B cell (primary cell): ENCODE measurements at regions not wholly inside any gene's neighbourhood (a gene's known extent, or its start where the extent isn't known, plus 50 kb on each side); places are given as distances from the start of the nearest gene placed in this dataset.

Experiments
- ATAC-seq: fragments of 200-7000 bp; cut with Tn5 transposase; one replicate; pipeline ENCODE4 v1.10.0; 2021; ENCODE audit warnings: low read depth, mild to moderate bottlenecking, moderate number of reproducible peaks, moderate library complexity
- CTCF ChIA-PET: fragments of 350-600 bp; sonication (Branson Sonifier 250); formaldehyde crosslinking; loops from one replicate; lab custom pipeline; 2021; ENCODE audit warnings: antibody characterized with exemption, inconsistent platforms; lab: Charles Lee
- POLR2A ChIA-PET: fragments of 350-600 bp; sonication (Branson Sonifier 250); formaldehyde crosslinking; loops from one replicate; lab custom pipeline; 2021; ENCODE audit warnings: antibody characterized with exemption; lab: Charles Lee
- DNase-seq: peaks from one replicate; pipeline ENCODE4 v3.0.0; 2013
- H2AFZ ChIP-seq: 2 replicates; pipeline ENCODE4 v1.6.1; 2012; ENCODE audit warnings: mild to moderate bottlenecking, low read depth, low read length; ENCODE audit not compliant: insufficient read depth, poor library complexity, severe bottlenecking
- H3K27ac ChIP-seq, 2 donors: 1 replicate in 1 of 2; 2 replicates in 1 of 2; pipeline ENCODE4 v1.5.1; 2012 to 2013; ENCODE audit warnings: low read length in 2 of 2, mild to moderate bottlenecking in 2 of 2, moderate library complexity in 1 of 2
- H3K27me3 ChIP-seq, 4 experiments: fragments of 200-600 bp in 1 of 4; sonication (generic) in 1 of 4; replicated peaks in 1 of 4; 1 replicate in 2 of 4; 2 replicates in 2 of 4; pipeline versions ENCODE4 v1.6.1 to v1.7.0; 2013 to 2016; ENCODE audit warnings: low read length in 3 of 4, mild to moderate bottlenecking in 2 of 4, mixed read lengths in 1 of 4, moderate library complexity in 1 of 4; ENCODE audit not compliant: insufficient read depth in 4 of 4, control insufficient read depth in 3 of 4; ENCODE audit errors: control extremely low read depth in 1 of 4
- H3K36me3 ChIP-seq, 2 experiments: replicated peaks in 1 of 2; 1 replicate in 1 of 2; 2 replicates in 1 of 2; pipeline versions ENCODE4 v1.6.1 to v1.7.1; 2013; ENCODE audit warnings: low read length in 1 of 2; ENCODE audit not compliant: insufficient read depth in 2 of 2, control insufficient read depth in 1 of 2; ENCODE audit errors: control extremely low read depth in 1 of 2, extremely low read depth in 1 of 2
- H3K4me1 ChIP-seq, 2 donors: fragments of 200-600 bp in 1 of 2; sonication (generic) in 1 of 2; 1 replicate in 1 of 2; 2 replicates in 1 of 2; pipeline versions ENCODE4 v1.5.1 to v1.6.1; 2013 to 2017; ENCODE audit warnings: low read length in 2 of 2; ENCODE audit not compliant: control insufficient read depth in 2 of 2, insufficient read depth in 2 of 2
- H3K4me2 ChIP-seq: replicated peaks from 2 replicates; pipeline ENCODE3; 2012; ENCODE audit warnings: mild to moderate bottlenecking, low read depth, low read length; ENCODE audit not compliant: poor library complexity, severe bottlenecking
- H3K4me3 ChIP-seq, 5 experiments: fragments of 200-600 bp in 1 of 5; sonication (generic) in 1 of 5; 1 replicate in 3 of 5; 2 replicates in 2 of 5; pipeline versions ENCODE4 v1.5.1 to v1.7.0; 2011 to 2016; ENCODE audit warnings: low read length in 4 of 5, mild to moderate bottlenecking in 4 of 5, low read depth in 2 of 5, control low read depth in 1 of 5, moderate library complexity in 1 of 5; ENCODE audit not compliant: insufficient read depth in 1 of 5; ENCODE audit errors: control extremely low read depth in 1 of 5, extremely low read depth in 1 of 5
- H3K79me2 ChIP-seq: fragments of 200-600 bp; sonication (generic); one replicate; pipeline ENCODE4 v1.6.0; 2016; ENCODE audit warnings: low read length; ENCODE audit not compliant: control insufficient read depth, insufficient read depth
- H3K9ac ChIP-seq: fragments of 200-600 bp; sonication (generic); 2 replicates; pipeline ENCODE4 v1.6.1; 2017; ENCODE audit warnings: mild to moderate bottlenecking, low read length, moderate library complexity
- H3K9me3 ChIP-seq, 3 donors: one replicate each; pipeline versions ENCODE4 v1.6.1 to v1.7.1; 2013; ENCODE audit warnings: low read length in 2 of 3; ENCODE audit not compliant: control insufficient read depth in 2 of 3, insufficient read depth in 1 of 3; ENCODE audit errors: control extremely low read depth in 1 of 3
- H4K20me1 ChIP-seq: 2 replicates; pipeline ENCODE4 v1.6.0; 2012; ENCODE audit warnings: mild to moderate bottlenecking, low read length; ENCODE audit not compliant: insufficient read depth, control insufficient read depth, poor library complexity, severe bottlenecking
- H3K27ac Mint-ChIP-seq: one replicate; pipeline ENCODE4 v1.8.0; 2021; ENCODE audit warnings: mixed read lengths
- H3K27me3 Mint-ChIP-seq: one replicate; pipeline ENCODE4 v1.8.0; 2021; ENCODE audit warnings: mixed read lengths
- H3K4me1 Mint-ChIP-seq: one replicate; pipeline ENCODE4 v1.8.0; 2021; ENCODE audit warnings: mixed read lengths
- H3K4me3 Mint-ChIP-seq: one replicate; pipeline ENCODE4 v1.8.0; 2021; ENCODE audit warnings: mixed read lengths
- H3K9me3 Mint-ChIP-seq: one replicate; pipeline ENCODE4 v1.8.0; 2022; ENCODE audit warnings: mixed read lengths; ENCODE audit not compliant: insufficient read depth
- CTCF ChIP-seq: fragments of 200-600 bp; IDR thresholded peaks from one replicate; pipeline ENCODE4 v1.8.0; 2022; ENCODE audit warnings: antibody characterized with exemption, mild to moderate bottlenecking
- EZH2 ChIP-seq: IDR thresholded peaks from 2 replicates; pipeline ENCODE4 v1.6.1; 2012; ENCODE audit warnings: borderline replicate concordance, low read depth, mild to moderate bottlenecking, moderate library complexity, low read length; ENCODE audit not compliant: insufficient read depth, poor library complexity, severe bottlenecking
- WGBS: methylation state at CpG from one replicate; pipeline ENCODE4 v1.1.5; 2013; ENCODE audit warnings: missing lambda C conversion rate; ENCODE audit not compliant: insufficient coverage; 5-methylcytosine and 5-hydroxymethylcytosine counted together
- intact Hi-C: fragments of 100-400 bp; cut with micrococcal nuclease; formaldehyde crosslinking; loops from one replicate; pipeline ENCODE4 v1.10.0; 2022

DNA sequence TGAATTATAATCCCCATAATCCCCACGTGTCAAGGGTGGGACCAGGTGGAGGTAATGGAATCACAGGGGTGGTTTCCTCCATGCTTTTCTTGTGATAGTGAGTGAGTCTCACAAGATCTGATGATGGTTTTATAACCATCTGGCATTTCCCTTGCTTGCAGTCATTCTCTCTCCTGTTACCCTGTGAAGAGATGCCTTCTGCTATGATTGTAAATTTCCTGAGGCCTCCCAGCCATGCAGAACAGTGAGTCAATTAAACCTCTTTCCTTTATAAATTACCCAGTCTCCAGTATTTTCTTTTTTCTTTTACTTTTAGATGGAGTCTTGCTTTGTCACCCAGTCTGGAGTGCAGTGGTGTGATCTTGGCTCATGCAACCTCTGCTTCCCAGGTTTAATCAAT, 182.7 kb upstream of the SEMA6A start:
- H3K27ac ChIP-seq: no peak overlapping the region
- H2AFZ ChIP-seq: no peak overlapping the region
- peaks cover 0 to 2% (median 0%) of the 10 kb centered on the region in 4 experiments for H3K27me3 ChIP-seq
- H3K4me2 ChIP-seq: no peak overlapping the region
- H3K4me1 Mint-ChIP-seq: no peaks in the 10 kb centered on the region
- no peak for ATAC-seq
- H3K4me3 ChIP-seq: no peak overlapping the region
- H3K9me3 Mint-ChIP-seq: no peaks in the 10 kb centered on the region
- no peak for TF ChIP-seq CTCF
- no peak for TF ChIP-seq EZH2
- H3K4me1 ChIP-seq: no peaks in the 10 kb centered on the region
- H3K27me3 Mint-ChIP-seq: peaks cover 3% of the 10 kb centered on the region
- H3K36me3 ChIP-seq: no peaks in the 10 kb centered on the region
- no peak overlapping the region for H3K9ac ChIP-seq
- ChIA-PET CTCF (no interaction called here), POLR2A (no interaction called here)
- H4K20me1 ChIP-seq: no peaks in the 10 kb centered on the region
- H3K79me2 ChIP-seq: no peaks in the 10 kb centered on the region
- no peak for DNase-seq
- intact Hi-C loops: no loop called here
- H3K4me3 Mint-ChIP-seq: no peak overlapping the region
- WGBS: no CpG with 5 or more reads among the region's 1 CpG
- no peaks in the 10 kb centered on the region for H3K9me3 ChIP-seq
- no peak overlapping the region for H3K27ac Mint-ChIP-seq

DNA sequence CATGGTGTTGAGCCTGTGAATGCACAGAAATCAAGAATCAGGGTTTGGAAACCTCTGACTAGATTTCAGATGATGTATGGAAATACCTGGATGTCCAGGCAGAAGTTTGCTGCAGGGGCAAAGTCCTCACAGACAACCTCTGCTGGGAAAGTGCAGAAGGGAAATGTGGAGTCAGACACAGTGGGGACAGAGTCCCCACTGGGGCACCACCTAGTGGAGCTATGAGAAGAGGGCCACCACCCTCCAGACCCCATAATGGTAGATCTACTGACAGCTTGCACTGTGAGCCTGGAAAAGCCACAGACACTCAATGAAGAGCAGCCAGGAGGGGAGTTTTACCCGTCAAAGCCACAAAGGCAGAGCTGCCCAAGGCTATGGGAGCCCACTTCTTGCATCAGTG, 181.9 kb upstream of the SEMA6A start:
- no peaks in the 10 kb centered on the region for H3K79me2 ChIP-seq
- peaks cover 0 to 2% (median 0%) of the 10 kb centered on the region in 4 experiments for H3K27me3 ChIP-seq
- ATAC-seq: no peak
- Mint-ChIP-seq H3K4me3 (no peak overlapping the region), H3K27ac (no peak overlapping the region), H3K27me3 (peaks cover 3% of the 10 kb centered on the region), H3K9me3 (no peaks in the 10 kb centered on the region), H3K4me1 (no peaks in the 10 kb centered on the region)
- H3K4me3 ChIP-seq: no peak overlapping the region
- H2AFZ ChIP-seq: no peak overlapping the region
- H4K20me1 ChIP-seq: no peaks in the 10 kb centered on the region
- 89% methylated on average over 1 of the region's 1 CpG for WGBS
- no peaks in the 10 kb centered on the region for H3K9me3 ChIP-seq
- H3K4me1 ChIP-seq: no peaks in the 10 kb centered on the region
- no peak overlapping the region for H3K4me2 ChIP-seq
- CTCF ChIA-PET: interaction anchor here (1.0 kb wide), 1 partner anchor 620 kb away, joined by 3 read pairs; no protein-coding TSS in a partner anchor
- no peak for DNase-seq
- intact Hi-C loops: no loop called here
- no peak overlapping the region for H3K9ac ChIP-seq
- TF ChIP-seq CTCF (no peak), EZH2 (no peak)
- POLR2A ChIA-PET: no interaction called here
- H3K36me3 ChIP-seq: no peaks in the 10 kb centered on the region
- no peak overlapping the region for H3K27ac ChIP-seq
